Nephron progenitor cell (in vitro differentiated cells): ENCODE measurements at regions not wholly inside any gene's neighbourhood (a gene's known extent, or its start where the extent isn't known, plus 50 kb on each side); places are given as distances from the start of the nearest gene placed in this dataset.
"Not testable (repeated sequence)": the region's sequence is repeated elsewhere in the genome, so short reads cannot be mapped to it uniquely, and the experiment has no call there.

Experiments
- DNase-seq: peaks from one replicate; pipeline ENCODE4 v3.0.0; 2021
- H3K27ac Mint-ChIP-seq: 2 replicates; pipeline ENCODE4 v1.8.0; 2021; ENCODE audit warnings: mild to moderate bottlenecking, moderate library complexity, mixed read lengths
- H3K27me3 Mint-ChIP-seq: 2 replicates; pipeline ENCODE4 v1.8.0; 2021; ENCODE audit warnings: mild to moderate bottlenecking, low read depth, mixed read lengths; ENCODE audit not compliant: poor library complexity
- H3K36me3 Mint-ChIP-seq: 2 replicates; pipeline ENCODE4 v1.8.0; 2021; ENCODE audit warnings: low read depth, mixed read lengths
- H3K4me1 Mint-ChIP-seq: 2 replicates; pipeline ENCODE4 v1.8.0; 2021; ENCODE audit warnings: mixed read lengths
- H3K4me3 Mint-ChIP-seq: 2 replicates; pipeline ENCODE4 v1.8.0; 2021; ENCODE audit warnings: mild to moderate bottlenecking, moderate library complexity, mixed read lengths
- H3K9me3 Mint-ChIP-seq: 2 replicates; pipeline ENCODE4 v1.8.0; 2021; ENCODE audit warnings: mild to moderate bottlenecking, moderate library complexity, mixed read lengths
- TF ChIP-seq, protein P1 (sequence below): fragments of 200-600 bp; sonication (generic); IDR thresholded peaks from 2 replicates; pipeline ENCODE4 v1.5.0; 2021; ENCODE audit warnings: antibody characterized with exemption

DNA sequence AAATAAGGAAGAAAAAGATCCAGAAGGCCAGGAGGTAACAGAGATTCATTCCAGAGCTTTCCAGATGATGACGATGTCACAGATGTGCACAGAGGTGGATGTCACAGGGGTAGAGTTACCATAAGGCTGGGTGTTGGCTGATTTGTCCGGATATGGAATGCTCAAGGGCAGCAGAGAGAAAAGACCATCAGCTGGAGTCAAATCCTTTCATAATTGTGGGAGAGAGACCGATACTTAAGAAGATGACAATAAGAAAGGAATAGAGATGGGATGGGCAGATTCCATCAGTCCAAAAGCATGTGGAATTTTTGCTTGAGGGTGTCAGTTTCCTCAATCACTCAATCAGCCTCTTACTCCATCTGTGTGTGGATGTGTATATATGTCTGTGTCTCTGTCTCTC lies 150.4 kb downstream of the CENPC start:
- Mint-ChIP-seq H3K9me3 (no peaks in the 10 kb centered on the region), H3K4me1 (no peaks in the 10 kb centered on the region), H3K4me3 (no peak overlapping the region), H3K36me3 (no peaks in the 10 kb centered on the region), H3K27ac (no peak overlapping the region), H3K27me3 (peaks cover 7% of the 10 kb centered on the region)
- TF ChIP-seq, protein P1, sequence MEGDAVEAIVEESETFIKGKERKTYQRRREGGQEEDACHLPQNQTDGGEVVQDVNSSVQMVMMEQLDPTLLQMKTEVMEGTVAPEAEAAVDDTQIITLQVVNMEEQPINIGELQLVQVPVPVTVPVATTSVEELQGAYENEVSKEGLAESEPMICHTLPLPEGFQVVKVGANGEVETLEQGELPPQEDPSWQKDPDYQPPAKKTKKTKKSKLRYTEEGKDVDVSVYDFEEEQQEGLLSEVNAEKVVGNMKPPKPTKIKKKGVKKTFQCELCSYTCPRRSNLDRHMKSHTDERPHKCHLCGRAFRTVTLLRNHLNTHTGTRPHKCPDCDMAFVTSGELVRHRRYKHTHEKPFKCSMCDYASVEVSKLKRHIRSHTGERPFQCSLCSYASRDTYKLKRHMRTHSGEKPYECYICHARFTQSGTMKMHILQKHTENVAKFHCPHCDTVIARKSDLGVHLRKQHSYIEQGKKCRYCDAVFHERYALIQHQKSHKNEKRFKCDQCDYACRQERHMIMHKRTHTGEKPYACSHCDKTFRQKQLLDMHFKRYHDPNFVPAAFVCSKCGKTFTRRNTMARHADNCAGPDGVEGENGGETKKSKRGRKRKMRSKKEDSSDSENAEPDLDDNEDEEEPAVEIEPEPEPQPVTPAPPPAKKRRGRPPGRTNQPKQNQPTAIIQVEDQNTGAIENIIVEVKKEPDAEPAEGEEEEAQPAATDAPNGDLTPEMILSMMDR = no peak
- no peak for DNase-seq

DNA sequence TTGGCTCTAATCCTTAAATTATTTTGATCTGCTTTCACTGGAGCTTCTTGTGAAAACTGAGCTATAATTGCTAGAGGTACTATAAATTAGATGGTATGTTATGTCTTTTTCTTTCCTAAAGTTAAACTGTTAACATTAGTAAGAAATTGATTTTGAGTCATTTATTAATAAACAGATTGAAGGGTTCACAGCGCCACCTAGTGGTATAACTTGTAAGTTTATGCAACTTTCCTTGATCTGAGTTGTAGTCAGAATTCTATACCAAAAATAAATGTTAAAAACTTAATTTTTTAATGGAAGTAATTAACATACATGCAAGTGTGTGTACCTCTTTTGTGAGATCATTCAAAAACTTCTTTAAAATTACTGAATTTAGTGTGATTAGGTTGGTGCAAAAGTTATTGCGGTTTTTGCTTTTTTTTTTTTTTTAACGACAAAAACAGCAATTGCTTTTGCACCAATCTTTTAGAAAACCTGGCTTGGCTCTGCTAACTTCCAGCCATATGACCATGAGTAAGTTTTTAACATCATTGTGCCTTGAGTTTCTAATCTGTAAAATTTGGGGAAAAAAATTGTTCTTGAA lies 151.5 kb downstream of the CENPC start:
- Mint-ChIP-seq H3K27me3 (peaks cover 7% of the 10 kb centered on the region), H3K36me3 (no peaks in the 10 kb centered on the region), H3K4me1 (no peaks in the 10 kb centered on the region), H3K4me3 (no peak overlapping the region), H3K27ac (no peak overlapping the region), H3K9me3 (no peaks in the 10 kb centered on the region)
- peak; percentile 13 for DNase-seq
- TF ChIP-seq, protein P1 = peak; percentile 86

DNA sequence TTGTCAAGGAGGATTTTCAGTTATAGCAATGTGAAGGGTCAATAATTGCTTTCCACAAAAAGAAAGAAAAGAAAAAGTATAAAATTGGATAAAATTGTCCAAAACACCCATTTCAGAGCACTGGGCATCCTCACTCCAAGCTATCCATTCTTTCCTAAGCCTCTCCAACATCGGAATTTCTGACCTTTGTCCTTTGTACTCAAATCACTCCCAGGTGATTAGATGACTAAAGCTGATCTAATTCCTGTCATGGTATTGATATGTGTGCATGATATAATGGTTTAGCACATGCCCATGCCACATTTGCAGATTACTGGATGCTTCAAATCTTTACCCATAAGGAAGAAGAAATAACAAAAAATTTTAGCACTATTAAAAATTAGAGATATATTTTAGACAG lies 152.3 kb downstream of the CENPC start:
- no peaks in the 10 kb centered on the region for H3K9me3 Mint-ChIP-seq
- no peak overlapping the region for H3K4me3 Mint-ChIP-seq
- no peaks in the 10 kb centered on the region for H3K4me1 Mint-ChIP-seq
- TF ChIP-seq, protein P1 = no peak
- peaks cover 7% of the 10 kb centered on the region for H3K27me3 Mint-ChIP-seq
- DNase-seq = no peak
- H3K27ac Mint-ChIP-seq = no peak overlapping the region
- H3K36me3 Mint-ChIP-seq = no peaks in the 10 kb centered on the region

DNA sequence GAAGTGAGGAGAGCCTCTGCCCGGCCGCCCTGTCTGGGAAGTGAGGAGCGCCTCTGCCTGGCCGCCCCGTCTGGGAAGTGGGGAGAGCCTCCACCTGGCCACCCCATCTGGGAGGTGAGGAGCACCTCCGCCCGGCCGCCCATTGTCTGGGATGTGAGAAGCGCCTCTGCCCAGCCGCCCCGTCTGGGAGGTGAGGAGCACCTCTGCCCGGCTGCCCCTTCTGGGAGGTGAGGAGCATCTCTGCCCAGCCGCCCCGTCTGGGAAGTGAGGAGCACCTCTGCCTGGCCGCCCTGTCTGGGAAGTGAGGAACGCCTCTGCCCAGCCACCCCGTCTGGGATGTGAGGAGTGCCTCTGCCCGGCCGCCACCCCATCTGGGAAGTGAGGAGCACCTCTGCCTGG lies 163.9 kb downstream of the CENPC start:
- not testable (repeated sequence) for H3K27ac Mint-ChIP-seq, H3K4me1 Mint-ChIP-seq, H3K27me3 Mint-ChIP-seq, DNase-seq, H3K36me3 Mint-ChIP-seq, H3K4me3 Mint-ChIP-seq
- H3K9me3 Mint-ChIP-seq = peaks cover 28% of the 10 kb centered on the region

DNA sequence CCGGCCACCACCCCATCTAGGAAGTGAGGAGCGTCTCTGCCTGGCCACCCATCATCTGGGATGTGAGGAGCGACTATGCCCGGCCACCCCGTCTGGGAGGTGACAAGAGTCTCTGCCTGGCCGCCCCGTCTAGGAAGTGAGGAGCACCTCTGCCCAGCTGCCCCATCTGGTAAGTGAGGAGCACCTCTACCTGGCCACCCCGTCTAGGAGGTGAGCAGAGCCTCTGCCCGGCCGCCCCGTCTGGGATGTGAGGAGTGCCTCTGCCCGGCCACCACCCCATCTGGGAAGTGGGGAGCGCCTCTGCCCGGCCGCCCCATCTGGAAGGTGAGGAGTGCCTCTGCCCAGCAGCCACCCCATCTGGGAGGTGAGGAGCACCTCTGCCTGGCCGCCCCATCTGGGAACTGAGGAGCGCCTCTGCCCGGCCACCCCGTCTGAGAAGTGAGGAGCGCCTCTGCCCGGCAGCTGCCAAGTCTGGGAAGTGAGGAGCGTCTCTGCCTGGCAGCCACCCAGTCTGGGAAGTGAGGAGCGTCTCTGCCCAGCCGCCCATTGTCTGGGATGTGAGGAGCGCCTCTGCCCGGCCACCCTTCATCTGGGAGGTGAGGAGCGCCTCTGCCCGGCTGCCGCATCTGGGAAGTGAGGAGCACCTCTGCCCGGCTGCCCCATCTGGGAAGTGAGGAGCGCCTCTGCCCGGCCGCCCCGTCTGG lies 164.4 kb downstream of the CENPC start:
- H3K4me1 Mint-ChIP-seq, H3K36me3 Mint-ChIP-seq, H3K27ac Mint-ChIP-seq, H3K27me3 Mint-ChIP-seq, DNase-seq, H3K4me3 Mint-ChIP-seq: not testable (repeated sequence)
- peaks cover 28% of the 10 kb centered on the region for H3K9me3 Mint-ChIP-seq

DNA sequence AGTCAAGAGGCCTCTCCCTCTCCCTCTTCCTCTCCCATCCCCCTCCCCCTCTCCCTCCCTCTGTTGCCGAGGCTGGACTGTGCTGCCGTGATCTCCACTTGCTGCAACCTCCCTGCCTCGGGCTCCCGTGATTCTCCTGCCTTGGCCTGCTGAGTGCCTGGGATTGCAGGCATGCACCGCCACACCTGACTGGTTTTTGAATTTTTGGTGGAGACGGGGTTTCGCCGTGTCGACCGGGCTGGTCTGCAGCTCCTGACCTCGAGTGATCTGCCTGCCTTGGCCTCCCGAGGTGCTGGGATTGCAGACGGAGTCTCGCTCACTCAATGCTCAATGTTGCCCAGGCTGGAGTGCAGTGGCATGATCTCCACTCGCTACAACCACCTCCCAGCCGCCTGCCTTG lies 165.1 kb downstream of the CENPC start:
- no peaks in the 10 kb centered on the region for H3K4me1 Mint-ChIP-seq
- H3K27ac Mint-ChIP-seq = no peak overlapping the region
- TF ChIP-seq, protein P1 = no peak
- H3K9me3 Mint-ChIP-seq = peaks cover 28% of the 10 kb centered on the region
- DNase-seq = no peak
- H3K36me3 Mint-ChIP-seq = no peaks in the 10 kb centered on the region
- no peaks in the 10 kb centered on the region for H3K27me3 Mint-ChIP-seq
- no peak overlapping the region for H3K4me3 Mint-ChIP-seq

DNA sequence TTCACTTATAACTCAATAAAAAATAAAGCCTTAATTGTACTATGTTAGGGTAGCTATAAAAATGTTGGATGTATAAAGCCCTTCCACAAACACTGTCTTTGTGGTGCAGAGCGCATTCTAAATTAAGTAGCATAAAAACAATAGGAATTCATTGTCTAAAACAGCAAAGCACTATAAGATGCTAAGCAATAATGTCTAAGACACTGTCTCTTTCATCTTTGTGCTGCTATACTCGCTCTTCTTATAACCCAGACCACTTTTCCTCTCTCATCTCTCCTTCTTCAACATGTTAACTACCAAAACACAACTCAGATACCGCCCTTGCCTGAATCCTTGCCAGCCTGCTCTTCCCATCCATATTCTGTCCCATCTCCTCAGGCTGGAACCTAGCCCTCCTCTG lies 170.0 kb downstream of the CENPC start:
- H3K4me1 Mint-ChIP-seq = no peaks in the 10 kb centered on the region
- peaks cover 13% of the 10 kb centered on the region for H3K9me3 Mint-ChIP-seq
- H3K27ac Mint-ChIP-seq = no peak overlapping the region
- TF ChIP-seq, protein P1 = no peak
- DNase-seq = no peak
- H3K36me3 Mint-ChIP-seq = no peaks in the 10 kb centered on the region
- no peaks in the 10 kb centered on the region for H3K27me3 Mint-ChIP-seq
- H3K4me3 Mint-ChIP-seq = no peak overlapping the region
